ENCODE measurements at regions not wholly inside any gene's neighbourhood (a gene's known extent, or its start where the extent isn't known, plus 50 kb on each side); places are given as distances from the start of the nearest gene placed in this dataset.

DNA sequence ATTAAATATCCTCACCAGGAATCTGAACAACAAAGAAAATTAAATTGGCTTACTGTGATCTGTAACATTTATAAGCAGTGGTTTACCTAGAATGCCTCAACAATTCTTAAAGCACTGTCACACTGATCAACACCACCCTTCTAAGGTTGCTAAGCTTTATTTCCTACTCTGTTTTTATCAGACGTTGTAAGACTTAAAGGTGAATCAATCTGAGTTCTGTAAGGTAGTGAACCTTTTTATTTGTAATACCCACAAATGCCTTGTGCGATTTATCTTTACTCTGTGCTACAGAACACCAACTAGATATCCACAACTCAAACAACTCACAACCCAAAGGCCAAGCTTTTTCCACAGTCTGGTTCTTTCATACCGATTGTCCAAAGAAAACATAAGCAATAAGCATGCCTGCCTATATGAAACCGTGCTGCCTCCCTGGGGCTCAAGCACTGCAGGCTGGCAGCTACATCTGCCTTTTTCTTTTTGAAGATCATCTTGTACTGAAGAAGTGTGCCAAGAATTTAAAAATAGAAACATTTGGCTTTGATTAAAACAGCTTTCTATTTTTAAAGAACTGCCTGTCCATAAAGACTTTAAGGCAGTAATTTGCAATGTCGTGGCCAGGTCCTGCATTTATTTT lies 490.7 kb downstream of the NUP35 start:
- ATAC-seq (no peak), DNase-seq (no peak)
- H3K4me3 Mint-ChIP-seq, result no peak overlapping the region
- Histone ChIP-seq H3K36me3 (ENCODE audit: control insufficient read depth in 2 of 3, insufficient read depth in 3 of 3, low read length in 3 of 3) (no peaks in the 10 kb centered on the region), H3K27ac (ENCODE audit: low read depth, low read length) (no peak overlapping the region), H3K27me3 (ENCODE audit: control insufficient read depth in 2 of 2, insufficient read depth in 2 of 2, low read length in 2 of 2) (no peaks in the 10 kb centered on the region), H3K4me1 (ENCODE audit: control insufficient read depth in 2 of 2, insufficient read depth in 2 of 2, low read length in 2 of 2) (no peaks in the 10 kb centered on the region), H3K9me3 (ENCODE audit: control insufficient read depth in 2 of 3, low read length in 3 of 3) (no peaks in the 10 kb centered on the region), H3K4me3 (ENCODE audit: low read length) (no peak overlapping the region)
- ChIA-PET CTCF (interaction anchor here (0.6 kb wide), 1 partner anchor 39 kb away, joined by 3 read pairs; no protein-coding TSS in a partner anchor), POLR2A (no interaction called here)
- H3K27ac Mint-ChIP-seq, result no peak overlapping the region
- H3K4me1 Mint-ChIP-seq, result no peaks in the 10 kb centered on the region
- no peaks in the 10 kb centered on the region for H3K36me3 Mint-ChIP-seq
- no peaks in the 10 kb centered on the region for H3K27me3 Mint-ChIP-seq
- peaks cover 0 to 31% (median 15%) of the 10 kb centered on the region in 11 donors for H3K9me3 Mint-ChIP-seq
- intact Hi-C loops (cut with micrococcal nuclease), result no loop called here

DNA sequence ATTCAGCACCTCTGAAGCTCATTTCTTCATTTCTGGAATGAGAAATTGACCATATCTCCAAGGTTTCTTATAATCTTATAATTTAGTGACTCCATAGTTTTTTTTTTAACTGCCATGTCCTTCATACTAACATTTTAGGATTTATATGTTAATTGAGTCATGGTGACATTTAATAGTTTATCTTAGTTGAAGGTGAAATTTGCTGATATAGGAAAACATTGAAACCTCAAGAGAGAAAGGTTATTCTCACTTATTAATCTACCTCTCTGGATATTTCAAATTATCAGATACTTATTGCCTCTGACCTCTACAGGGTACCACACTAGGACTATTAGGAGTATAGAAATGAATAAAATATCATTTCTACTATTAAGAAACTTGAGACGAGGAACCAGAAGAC lies 499.0 kb downstream of the NUP35 start:
- Histone ChIP-seq H3K27me3 (ENCODE audit: control insufficient read depth in 2 of 2, insufficient read depth in 2 of 2, low read length in 2 of 2) (no peaks in the 10 kb centered on the region), H3K4me3 (ENCODE audit: low read length) (no peak overlapping the region), H3K27ac (ENCODE audit: low read depth, low read length) (no peak overlapping the region), H3K4me1 (ENCODE audit: control insufficient read depth in 2 of 2, insufficient read depth in 2 of 2, low read length in 2 of 2) (no peaks in the 10 kb centered on the region), H3K9me3 (ENCODE audit: control insufficient read depth in 2 of 3, low read length in 3 of 3) (no peaks in the 10 kb centered on the region), H3K36me3 (ENCODE audit: control insufficient read depth in 2 of 3, insufficient read depth in 3 of 3, low read length in 3 of 3) (no peaks in the 10 kb centered on the region)
- CTCF ChIA-PET, result no interaction called here
- Mint-ChIP-seq H3K27me3 (no peaks in the 10 kb centered on the region), H3K4me3 (no peak overlapping the region), H3K27ac (no peak overlapping the region), H3K9me3 (peaks cover 5 to 24% (median 12%) of the 10 kb centered on the region in 11 donors), H3K4me1 (no peaks in the 10 kb centered on the region), H3K36me3 (no peaks in the 10 kb centered on the region)
- POLR2A ChIA-PET, result no interaction called here
- no peak for ATAC-seq
- no peak for DNase-seq
- intact Hi-C loops (cut with micrococcal nuclease), result no loop called here

DNA sequence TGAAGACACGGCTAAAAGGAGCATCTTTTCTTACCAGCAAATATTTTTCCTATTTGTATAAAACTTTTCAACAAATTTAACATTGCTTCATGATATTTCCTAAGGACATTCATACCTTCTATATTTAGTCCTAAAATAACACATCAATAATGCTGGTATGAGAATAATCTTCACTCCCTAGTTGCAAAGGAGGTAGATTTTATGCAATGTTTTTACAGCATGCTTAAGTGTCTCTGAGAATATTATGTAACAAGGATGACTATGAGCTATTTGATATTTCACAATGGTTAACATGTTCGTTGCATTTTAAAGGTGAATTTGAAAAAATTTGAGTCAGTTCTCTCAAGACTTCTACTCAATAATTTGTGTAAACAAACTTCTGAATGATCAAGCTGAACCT lies 506.7 kb downstream of the NUP35 start:
- intact Hi-C loops (cut with micrococcal nuclease), result no loop called here
- no peak for ATAC-seq

DNA sequence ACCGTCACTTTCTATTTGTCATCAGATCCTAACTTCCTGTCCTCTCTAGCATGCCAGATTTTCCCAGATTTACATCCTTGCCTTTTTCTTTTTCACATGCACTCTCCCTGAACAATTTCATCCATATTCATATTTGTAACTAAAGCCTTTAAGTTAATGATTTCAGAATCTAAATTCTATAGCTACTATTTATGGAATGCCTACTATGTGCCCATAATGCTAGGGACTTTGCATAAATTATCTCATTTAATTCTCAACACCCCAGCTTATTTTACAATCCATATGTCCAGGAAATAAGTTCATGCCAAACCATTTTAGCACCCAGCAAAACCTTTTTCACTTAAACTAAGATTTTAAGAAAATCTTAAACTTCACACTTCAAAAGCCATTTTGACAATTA lies 531.9 kb downstream of the NUP35 start:
- peaks cover 0 to 5% (median 0%) of the 10 kb centered on the region in 5 donors for H3K36me3 Mint-ChIP-seq
- H3K9me3 ChIP-seq (ENCODE audit: control insufficient read depth in 2 of 3, low read length in 3 of 3), result no peaks in the 10 kb centered on the region
- H3K27ac ChIP-seq (ENCODE audit: low read depth, low read length), result no peak overlapping the region
- no peak overlapping the region for H3K27ac Mint-ChIP-seq
- CTCF ChIA-PET, result no interaction called here
- H3K27me3 ChIP-seq (ENCODE audit: control insufficient read depth in 2 of 2, insufficient read depth in 2 of 2, low read length in 2 of 2), result no peaks in the 10 kb centered on the region
- H3K4me1 ChIP-seq (ENCODE audit: control insufficient read depth in 2 of 2, insufficient read depth in 2 of 2, low read length in 2 of 2), result no peaks in the 10 kb centered on the region
- no peaks in the 10 kb centered on the region for H3K27me3 Mint-ChIP-seq
- no peak overlapping the region for H3K4me3 ChIP-seq (ENCODE audit: low read length)
- intact Hi-C loops (cut with micrococcal nuclease), result no loop called here
- no peak overlapping the region for H3K4me3 Mint-ChIP-seq
- H3K9me3 Mint-ChIP-seq, result peaks cover 2 to 26% (median 6%) of the 10 kb centered on the region in 11 donors
- ATAC-seq (no peak), DNase-seq (no peak)
- H3K36me3 ChIP-seq (ENCODE audit: control insufficient read depth in 2 of 3, insufficient read depth in 3 of 3, low read length in 3 of 3), result no peaks in the 10 kb centered on the region
- POLR2A ChIA-PET, result no interaction called here
- no peaks in the 10 kb centered on the region for H3K4me1 Mint-ChIP-seq

More for the DNA sequence above, 506.7 kb downstream of the NUP35 start:
- no peaks in the 10 kb centered on the region for H3K9me3 ChIP-seq (ENCODE audit: control insufficient read depth in 2 of 3, low read length in 3 of 3)
- H3K4me1 Mint-ChIP-seq, result no peaks in the 10 kb centered on the region
- no peak overlapping the region for H3K27ac ChIP-seq (ENCODE audit: low read depth, low read length)
- H3K4me3 Mint-ChIP-seq, result no peak overlapping the region
- H3K4me1 ChIP-seq (ENCODE audit: control insufficient read depth in 2 of 2, insufficient read depth in 2 of 2, low read length in 2 of 2), result no peaks in the 10 kb centered on the region
- ChIA-PET POLR2A (no interaction called here), CTCF (no interaction called here)
- H3K27ac Mint-ChIP-seq, result no peak overlapping the region
- no peaks in the 10 kb centered on the region for H3K27me3 Mint-ChIP-seq
- H3K36me3 ChIP-seq (ENCODE audit: control insufficient read depth in 2 of 3, insufficient read depth in 3 of 3, low read length in 3 of 3), result no peaks in the 10 kb centered on the region
- no peak for DNase-seq
- no peaks in the 10 kb centered on the region for H3K36me3 Mint-ChIP-seq
- H3K9me3 Mint-ChIP-seq, result peaks cover 0 to 6% (median 2%) of the 10 kb centered on the region in 11 donors
- H3K27me3 ChIP-seq (ENCODE audit: control insufficient read depth in 2 of 2, insufficient read depth in 2 of 2, low read length in 2 of 2), result no peaks in the 10 kb centered on the region
- no peak overlapping the region for H3K4me3 ChIP-seq (ENCODE audit: low read length)

GRCh38 chr2:183665425-183665824 lies 541.2 kb downstream of the NUP35 start:
- CTCF ChIA-PET, result no interaction called here
- Mint-ChIP-seq H3K4me3 (no peak overlapping the region), H3K27me3 (no peaks in the 10 kb centered on the region), H3K4me1 (no peaks in the 10 kb centered on the region), H3K27ac (no peak overlapping the region), H3K9me3 (peaks cover 0 to 13% (median 2%) of the 10 kb centered on the region in 11 donors), H3K36me3 (no peaks in the 10 kb centered on the region)
- Histone ChIP-seq H3K4me1 (ENCODE audit: control insufficient read depth in 2 of 2, insufficient read depth in 2 of 2, low read length in 2 of 2) (no peaks in the 10 kb centered on the region), H3K27me3 (ENCODE audit: control insufficient read depth in 2 of 2, insufficient read depth in 2 of 2, low read length in 2 of 2) (no peaks in the 10 kb centered on the region), H3K9me3 (ENCODE audit: control insufficient read depth in 2 of 3, low read length in 3 of 3) (no peaks in the 10 kb centered on the region), H3K4me3 (ENCODE audit: low read length) (no peak overlapping the region), H3K36me3 (ENCODE audit: control insufficient read depth in 2 of 3, insufficient read depth in 3 of 3, low read length in 3 of 3) (no peaks in the 10 kb centered on the region), H3K27ac (ENCODE audit: low read depth, low read length) (no peak overlapping the region)
- POLR2A ChIA-PET, result no interaction called here
- ATAC-seq, result no peak
- DNase-seq, result no peak
- intact Hi-C loops (cut with micrococcal nuclease), result no loop called here

DNA sequence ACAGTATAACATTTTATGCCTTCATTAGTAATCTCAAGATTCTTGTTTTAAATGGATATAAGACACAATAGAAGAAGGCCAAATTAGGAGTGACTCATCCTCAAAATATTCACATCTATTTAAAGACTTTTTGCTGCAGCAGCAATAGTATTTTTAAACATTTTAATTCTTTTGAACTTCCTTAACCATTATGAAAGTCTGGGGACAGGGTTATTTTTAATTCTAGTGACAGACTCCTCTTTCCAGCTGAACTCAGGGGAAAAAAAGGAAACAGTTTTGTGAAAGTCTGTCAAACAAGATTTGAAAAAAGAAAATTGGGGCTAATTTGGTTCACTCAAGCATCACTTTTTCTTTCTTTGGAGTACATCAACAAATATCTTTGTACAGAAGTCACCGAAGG lies 541.8 kb downstream of the NUP35 start:
- Mint-ChIP-seq H3K36me3 (no peaks in the 10 kb centered on the region), H3K27me3 (no peaks in the 10 kb centered on the region), H3K4me1 (no peaks in the 10 kb centered on the region), H3K4me3 (no peak overlapping the region), H3K27ac (no peak overlapping the region), H3K9me3 (peaks cover 0 to 13% (median 2%) of the 10 kb centered on the region in 11 donors)
- no peaks in the 10 kb centered on the region for H3K36me3 ChIP-seq (ENCODE audit: control insufficient read depth in 2 of 3, insufficient read depth in 3 of 3, low read length in 3 of 3)
- ATAC-seq (no peak), DNase-seq (no peak)
- ChIA-PET CTCF (no interaction called here), POLR2A (no interaction called here)
- no peak overlapping the region for H3K4me3 ChIP-seq (ENCODE audit: low read length)
- intact Hi-C loops (cut with micrococcal nuclease), result no loop called here
- no peaks in the 10 kb centered on the region for H3K4me1 ChIP-seq (ENCODE audit: control insufficient read depth in 2 of 2, insufficient read depth in 2 of 2, low read length in 2 of 2)
- no peaks in the 10 kb centered on the region for H3K27me3 ChIP-seq (ENCODE audit: control insufficient read depth in 2 of 2, insufficient read depth in 2 of 2, low read length in 2 of 2)
- no peak overlapping the region for H3K27ac ChIP-seq (ENCODE audit: low read depth, low read length)
- H3K9me3 ChIP-seq (ENCODE audit: control insufficient read depth in 2 of 3, low read length in 3 of 3), result no peaks in the 10 kb centered on the region

GRCh38 chr2:183671233-183671632 lies 547.0 kb downstream of the NUP35 start:
- no peak for DNase-seq
- no peaks in the 10 kb centered on the region for H3K9me3 ChIP-seq (ENCODE audit: control insufficient read depth in 2 of 3, low read length in 3 of 3)
- Mint-ChIP-seq H3K27ac (no peak overlapping the region), H3K4me1 (no peaks in the 10 kb centered on the region), H3K9me3 (peaks cover 0 to 2% (median 0%) of the 10 kb centered on the region in 11 donors), H3K4me3 (no peak overlapping the region), H3K27me3 (no peaks in the 10 kb centered on the region), H3K36me3 (no peaks in the 10 kb centered on the region)
- no peak for ATAC-seq
- no peak overlapping the region for H3K4me3 ChIP-seq (ENCODE audit: low read length)
- intact Hi-C loops (cut with micrococcal nuclease), result no loop called here
- ChIA-PET POLR2A (no interaction called here), CTCF (no interaction called here)
- H3K27ac ChIP-seq (ENCODE audit: low read depth, low read length), result no peak overlapping the region
- no peaks in the 10 kb centered on the region for H3K4me1 ChIP-seq (ENCODE audit: control insufficient read depth in 2 of 2, insufficient read depth in 2 of 2, low read length in 2 of 2)
- H3K36me3 ChIP-seq (ENCODE audit: control insufficient read depth in 2 of 3, insufficient read depth in 3 of 3, low read length in 3 of 3), result no peaks in the 10 kb centered on the region
- no peaks in the 10 kb centered on the region for H3K27me3 ChIP-seq (ENCODE audit: control insufficient read depth in 2 of 2, insufficient read depth in 2 of 2, low read length in 2 of 2)

All from naive thymus-derived CD4-positive, alpha-beta T cell (primary cell).